ENCODE measurements at regions not wholly inside any gene's neighbourhood (a gene's known extent, or its start where the extent isn't known, plus 50 kb on each side); places are given as distances from the start of the nearest gene placed in this dataset.

DNA sequence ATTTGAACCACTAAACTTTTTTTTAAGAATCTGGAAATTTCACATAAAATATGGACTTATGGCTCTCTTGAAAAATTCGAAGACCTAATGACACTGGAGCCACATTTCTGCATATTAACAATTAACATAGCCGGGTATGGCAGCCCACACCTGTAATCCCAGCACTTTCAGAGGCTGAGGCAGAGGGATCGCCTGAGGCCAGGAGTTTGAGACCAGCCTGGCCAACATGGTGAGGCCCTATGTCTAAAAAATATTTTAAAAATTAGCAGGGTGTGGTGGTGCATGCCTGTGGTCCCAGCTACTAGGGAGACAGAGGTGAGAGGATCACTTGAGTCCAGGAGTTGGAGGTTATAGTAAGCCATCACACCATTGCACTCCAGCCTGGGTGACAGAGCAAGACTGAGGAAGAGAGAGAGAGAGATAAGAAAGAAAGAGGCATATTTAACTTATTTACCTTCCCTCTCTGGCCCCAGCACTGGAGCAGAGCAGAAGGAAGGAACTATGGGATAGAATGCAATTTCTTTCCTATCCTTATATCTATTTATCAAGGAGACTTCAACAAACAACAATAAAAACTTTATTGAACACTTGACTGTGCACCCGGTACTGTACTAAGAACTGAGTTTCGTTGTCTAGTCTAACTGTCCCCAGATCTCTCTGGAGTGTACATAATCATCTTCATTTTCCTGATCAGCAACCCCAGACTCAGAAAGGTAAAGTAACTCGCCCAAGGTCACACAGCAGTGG lies 63.6 kb upstream of the EYA2 start:
- H3K9me1 ChIP-seq (ENCODE audit: control insufficient read depth, extremely low read depth, insufficient read depth, low read length) = no peaks in the 10 kb centered on the region
- no peaks in the 10 kb centered on the region for H3K4me1 ChIP-seq (ENCODE audit: control insufficient read depth, extremely low read depth, insufficient read depth, low read length)
- H3K4me2 ChIP-seq (ENCODE audit: control insufficient read depth, extremely low read depth, insufficient read depth, low read depth, low read length) = no peak overlapping the region
- H3K27ac ChIP-seq (ENCODE audit: control insufficient read depth, insufficient read depth, low read length) = no peak overlapping the region
- no peaks in the 10 kb centered on the region for H3K9me3 ChIP-seq (ENCODE audit: control insufficient read depth, low read depth, low read length)
- TF ChIP-seq, protein P1, sequence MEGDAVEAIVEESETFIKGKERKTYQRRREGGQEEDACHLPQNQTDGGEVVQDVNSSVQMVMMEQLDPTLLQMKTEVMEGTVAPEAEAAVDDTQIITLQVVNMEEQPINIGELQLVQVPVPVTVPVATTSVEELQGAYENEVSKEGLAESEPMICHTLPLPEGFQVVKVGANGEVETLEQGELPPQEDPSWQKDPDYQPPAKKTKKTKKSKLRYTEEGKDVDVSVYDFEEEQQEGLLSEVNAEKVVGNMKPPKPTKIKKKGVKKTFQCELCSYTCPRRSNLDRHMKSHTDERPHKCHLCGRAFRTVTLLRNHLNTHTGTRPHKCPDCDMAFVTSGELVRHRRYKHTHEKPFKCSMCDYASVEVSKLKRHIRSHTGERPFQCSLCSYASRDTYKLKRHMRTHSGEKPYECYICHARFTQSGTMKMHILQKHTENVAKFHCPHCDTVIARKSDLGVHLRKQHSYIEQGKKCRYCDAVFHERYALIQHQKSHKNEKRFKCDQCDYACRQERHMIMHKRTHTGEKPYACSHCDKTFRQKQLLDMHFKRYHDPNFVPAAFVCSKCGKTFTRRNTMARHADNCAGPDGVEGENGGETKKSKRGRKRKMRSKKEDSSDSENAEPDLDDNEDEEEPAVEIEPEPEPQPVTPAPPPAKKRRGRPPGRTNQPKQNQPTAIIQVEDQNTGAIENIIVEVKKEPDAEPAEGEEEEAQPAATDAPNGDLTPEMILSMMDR (optimal IDR thresholded peaks at IDR 0.05 in 1 of 3, IDR thresholded peaks at IDR 0.05 in 1 of 3, conservative IDR thresholded peaks at IDR 0.05 in 1 of 3; ENCODE audit: extremely low read depth in 1 of 3, insufficient read depth in 2 of 3, low read length in 3 of 3) = no peak
- no peak for TF ChIP-seq EZH2 (IDR thresholded peaks at IDR 0.05; ENCODE audit: low read length)
- H3K79me2 ChIP-seq (ENCODE audit: control insufficient read depth, insufficient read depth, low read length) = no peaks in the 10 kb centered on the region
- dilution Hi-C loops (cut with MboI; ENCODE audit: extremely low pct_ligation_motif_present, low sequenced_read_pairs) = no loop called here
- no peak overlapping the region for H3K9ac ChIP-seq (ENCODE audit: control insufficient read depth, extremely low read depth, insufficient read depth, low read length)
- FAIRE-seq (no peak), DNase-seq (ENCODE audit: low read depth, low spot score) (no peak)
- no peaks in the 10 kb centered on the region for H3K36me3 ChIP-seq (ENCODE audit: control insufficient read depth in 2 of 2, extremely low read depth in 1 of 2, insufficient read depth in 2 of 2, low read length in 2 of 2)
- no peak overlapping the region for H3K4me3 ChIP-seq (ENCODE audit: control insufficient read depth in 2 of 3, extremely low read depth in 1 of 3, insufficient read depth in 2 of 3, low read depth in 1 of 3, low read length in 3 of 3)
- H3K27me3 ChIP-seq (ENCODE audit: control insufficient read depth, extremely low read depth, insufficient read depth, low read length) = no peaks in the 10 kb centered on the region
- H2AFZ ChIP-seq (ENCODE audit: control insufficient read depth, low read length) = no peak overlapping the region
- H4K20me1 ChIP-seq (ENCODE audit: control insufficient read depth, extremely low read depth, insufficient read depth, low read length) = no peaks in the 10 kb centered on the region

- dilution Hi-C loops (cut with MboI; ENCODE audit: extremely low pct_ligation_motif_present, low sequenced_read_pairs) = no loop called here
- no peaks in the 10 kb centered on the region for H3K9me1 ChIP-seq (ENCODE audit: control insufficient read depth, extremely low read depth, insufficient read depth, low read length)
- H3K4me2 ChIP-seq (ENCODE audit: control insufficient read depth, extremely low read depth, insufficient read depth, low read depth, low read length) = no peak overlapping the region
- no peak overlapping the region for H3K4me3 ChIP-seq (ENCODE audit: control insufficient read depth in 2 of 3, extremely low read depth in 1 of 3, insufficient read depth in 2 of 3, low read depth in 1 of 3, low read length in 3 of 3)
- DNase-seq (ENCODE audit: low read depth, low spot score) (no peak), FAIRE-seq (no peak)
- no peaks in the 10 kb centered on the region for H3K4me1 ChIP-seq (ENCODE audit: control insufficient read depth, extremely low read depth, insufficient read depth, low read length)
- TF ChIP-seq, protein P1 (optimal IDR thresholded peaks at IDR 0.05 in 1 of 3, IDR thresholded peaks at IDR 0.05 in 1 of 3, conservative IDR thresholded peaks at IDR 0.05 in 1 of 3; ENCODE audit: extremely low read depth in 1 of 3, insufficient read depth in 2 of 3, low read length in 3 of 3) = no peak
- TF ChIP-seq EZH2 (IDR thresholded peaks at IDR 0.05; ENCODE audit: low read length) = no peak
- no peaks in the 10 kb centered on the region for H3K36me3 ChIP-seq (ENCODE audit: control insufficient read depth in 2 of 2, extremely low read depth in 1 of 2, insufficient read depth in 2 of 2, low read length in 2 of 2)
- no peak overlapping the region for H2AFZ ChIP-seq (ENCODE audit: control insufficient read depth, low read length)
- no peaks in the 10 kb centered on the region for H3K27me3 ChIP-seq (ENCODE audit: control insufficient read depth, extremely low read depth, insufficient read depth, low read length)
- H3K9ac ChIP-seq (ENCODE audit: control insufficient read depth, extremely low read depth, insufficient read depth, low read length) = no peak overlapping the region
- no peak overlapping the region for H3K27ac ChIP-seq (ENCODE audit: control insufficient read depth, insufficient read depth, low read length)
- no peaks in the 10 kb centered on the region for H3K79me2 ChIP-seq (ENCODE audit: control insufficient read depth, insufficient read depth, low read length)
- H3K9me3 ChIP-seq (ENCODE audit: control insufficient read depth, low read depth, low read length) = no peaks in the 10 kb centered on the region
- no peaks in the 10 kb centered on the region for H4K20me1 ChIP-seq (ENCODE audit: control insufficient read depth, extremely low read depth, insufficient read depth, low read length)
Observed at GRCh38 chr20:46831633-46832011, 63.0 kb upstream of the EYA2 start.
